PC-3 (cell line): ENCODE measurements at regions not wholly inside any gene's neighbourhood (a gene's known extent, or its start where the extent isn't known, plus 50 kb on each side); places are given as distances from the start of the nearest gene placed in this dataset.

Experiments used
- ATAC-seq: fragments of 200-7000 bp; cut with Tn5 transposase; 2 replicates; pipeline ENCODE4 v1.9.1; 2020; ENCODE audit warnings: mild to moderate bottlenecking, moderate library complexity
- BruUV-seq: library from RNA; stranded (reverse); fragments of 400-500 nt; replicated peaks from 2 replicates; lab custom pipeline; 2021; lab: Mats Ljungman, UMichigan
- CTCF ChIA-PET: fragments of 300-600 bp; sonication (Branson Sonifier 250); formaldehyde crosslinking; loops from one replicate; lab custom pipeline; 2022; ENCODE audit warnings: antibody characterized with exemption; lab: Charles Lee
- POLR2A ChIA-PET: fragments of 300-600 bp; sonication (Branson Sonifier 250); formaldehyde crosslinking; loops from one replicate; lab custom pipeline; 2022; ENCODE audit warnings: antibody characterized with exemption; ENCODE audit not compliant: unreplicated experiment; lab: Charles Lee
- DNase-seq: peaks from one replicate; pipeline ENCODE4 v3.0.0-alpha.2; 2015
- H2AFZ ChIP-seq: fragments of 300-600 bp; sonication (generic); 2 replicates; pipeline ENCODE4 v1.6.0; 2016; ENCODE audit warnings: antibody characterized with exemption, low read length
- H3F3A ChIP-seq: fragments of 300-600 bp; sonication (generic); one replicate; pipeline ENCODE4 v1.6.0; 2017; ENCODE audit warnings: antibody characterized with exemption, low read length, control low read depth, mild to moderate bottlenecking; ENCODE audit not compliant: unreplicated experiment
- H3K27ac ChIP-seq: fragments of 300-600 bp; sonication (generic); 2 replicates; pipeline ENCODE4 v1.5.1; 2016; ENCODE audit warnings: mild to moderate bottlenecking, low read length
- H3K27me3 ChIP-seq: fragments of 300-600 bp; sonication (generic); 2 replicates; pipeline ENCODE4 v1.6.1; 2016; ENCODE audit warnings: low read length, mixed read lengths
- H3K36me3 ChIP-seq: fragments of 300-600 bp; sonication (generic); 2 replicates; pipeline ENCODE4 v1.6.1; 2016; ENCODE audit warnings: low read depth, mixed run types, low read length, mixed read lengths
- H3K4me1 ChIP-seq: fragments of 300-600 bp; sonication (generic); 2 replicates; pipeline ENCODE4 v1.5.1; 2016; ENCODE audit warnings: low read length; ENCODE audit not compliant: insufficient read depth
- H3K4me2 ChIP-seq: fragments of 300-600 bp; sonication (generic); 2 replicates; pipeline ENCODE4 v1.6.0; 2016; ENCODE audit warnings: low read length
- H3K4me3 ChIP-seq: fragments of 300-600 bp; sonication (generic); 2 replicates; pipeline ENCODE4 v1.5.1; 2016; ENCODE audit warnings: mild to moderate bottlenecking, low read length, mixed read lengths
- H3K79me2 ChIP-seq: fragments of 300-600 bp; sonication (generic); 2 replicates; pipeline ENCODE4 v1.6.1; 2017; ENCODE audit warnings: low read length, mixed read lengths
- H3K9ac ChIP-seq: fragments of 300-600 bp; sonication (generic); 2 replicates; pipeline ENCODE4 v1.6.0; 2016; ENCODE audit warnings: mild to moderate bottlenecking, low read length
- H3K9me2 ChIP-seq: fragments of 300-600 bp; sonication (generic); replicated peaks from 2 replicates; pipeline ENCODE4 v1.6.1; 2016; ENCODE audit warnings: mixed run types, low read length, mixed read lengths
- H3K9me3 ChIP-seq: fragments of 300-600 bp; sonication (generic); 2 replicates; pipeline ENCODE4 v1.6.1; 2016; ENCODE audit warnings: low read length, mixed read lengths
- H4K20me1 ChIP-seq: fragments of 300-600 bp; sonication (generic); 2 replicates; pipeline ENCODE4 v1.6.1; 2016; ENCODE audit warnings: low read length, mixed read lengths
- EZH2 ChIP-seq: fragments of 300-600 bp; sonication (generic); IDR thresholded peaks from one replicate; pipeline ENCODE4 v1.6.1; 2017; ENCODE audit warnings: antibody characterized with exemption, mild to moderate bottlenecking, low read length; ENCODE audit not compliant: unreplicated experiment
- EZH2phosphoT487 ChIP-seq: fragments of 300-600 bp; sonication (generic); IDR thresholded peaks from 2 replicates; pipeline ENCODE4 v1.6.1; 2018; ENCODE audit warnings: mild to moderate bottlenecking, antibody characterized with exemption, low read length, borderline replicate concordance
- intact Hi-C: fragments of 100-400 bp; cut with micrococcal nuclease; formaldehyde crosslinking; loops from 2 replicates; pipeline ENCODE4 v1.9.0; 2023
- TF ChIP-seq, protein P1 (sequence below): fragments of 300-600 bp; sonication (generic); conservative IDR thresholded peaks from 2 replicates; pipeline ENCODE4 v1.5.1; 2017; ENCODE audit warnings: antibody characterized with exemption, low read depth, mild to moderate bottlenecking, low read length

GRCh38 chrX:7545564-7545963 lies 297.4 kb upstream of the VCX start:
- H3K27me3 ChIP-seq, result no peaks in the 10 kb centered on the region
- no peak for TF ChIP-seq EZH2
- TF ChIP-seq, protein P1, sequence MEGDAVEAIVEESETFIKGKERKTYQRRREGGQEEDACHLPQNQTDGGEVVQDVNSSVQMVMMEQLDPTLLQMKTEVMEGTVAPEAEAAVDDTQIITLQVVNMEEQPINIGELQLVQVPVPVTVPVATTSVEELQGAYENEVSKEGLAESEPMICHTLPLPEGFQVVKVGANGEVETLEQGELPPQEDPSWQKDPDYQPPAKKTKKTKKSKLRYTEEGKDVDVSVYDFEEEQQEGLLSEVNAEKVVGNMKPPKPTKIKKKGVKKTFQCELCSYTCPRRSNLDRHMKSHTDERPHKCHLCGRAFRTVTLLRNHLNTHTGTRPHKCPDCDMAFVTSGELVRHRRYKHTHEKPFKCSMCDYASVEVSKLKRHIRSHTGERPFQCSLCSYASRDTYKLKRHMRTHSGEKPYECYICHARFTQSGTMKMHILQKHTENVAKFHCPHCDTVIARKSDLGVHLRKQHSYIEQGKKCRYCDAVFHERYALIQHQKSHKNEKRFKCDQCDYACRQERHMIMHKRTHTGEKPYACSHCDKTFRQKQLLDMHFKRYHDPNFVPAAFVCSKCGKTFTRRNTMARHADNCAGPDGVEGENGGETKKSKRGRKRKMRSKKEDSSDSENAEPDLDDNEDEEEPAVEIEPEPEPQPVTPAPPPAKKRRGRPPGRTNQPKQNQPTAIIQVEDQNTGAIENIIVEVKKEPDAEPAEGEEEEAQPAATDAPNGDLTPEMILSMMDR, result no peak
- TF ChIP-seq EZH2phosphoT487, result no peak
- no peak overlapping the region for H2AFZ ChIP-seq
- no peaks in the 10 kb centered on the region for H3K9me2 ChIP-seq
- H3K27ac ChIP-seq, result no peak overlapping the region
- no peaks in the 10 kb centered on the region for H4K20me1 ChIP-seq
- intact Hi-C loops, result no loop called here
- BruUV-seq, result no TSS peak
- no peaks in the 10 kb centered on the region for H3K79me2 ChIP-seq
- H3F3A ChIP-seq, result no peaks in the 10 kb centered on the region
- ChIA-PET POLR2A (no interaction called here), CTCF (no interaction called here)
- no peaks in the 10 kb centered on the region for H3K9me3 ChIP-seq
- H3K4me3 ChIP-seq, result no peak overlapping the region
- no peak overlapping the region for H3K9ac ChIP-seq
- H3K36me3 ChIP-seq, result no peaks in the 10 kb centered on the region
- no peaks in the 10 kb centered on the region for H3K4me1 ChIP-seq
- H3K4me2 ChIP-seq, result no peak overlapping the region
- no peak for DNase-seq
- ATAC-seq, result no peak

- H3K4me1 ChIP-seq, result no peaks in the 10 kb centered on the region
- ATAC-seq (no peak), DNase-seq (no peak)
- no peaks in the 10 kb centered on the region for H3K79me2 ChIP-seq
- H3K9me3 ChIP-seq, result no peaks in the 10 kb centered on the region
- no peak overlapping the region for H2AFZ ChIP-seq
- H3K4me2 ChIP-seq, result no peak overlapping the region
- H3K9me2 ChIP-seq, result no peaks in the 10 kb centered on the region
- H4K20me1 ChIP-seq, result no peaks in the 10 kb centered on the region
- no TSS peak for BruUV-seq
- CTCF ChIA-PET, result no interaction called here
- intact Hi-C loops, result no loop called here
- no peaks in the 10 kb centered on the region for H3F3A ChIP-seq
- no peak overlapping the region for H3K9ac ChIP-seq
- POLR2A ChIA-PET, result no interaction called here
- H3K36me3 ChIP-seq, result no peaks in the 10 kb centered on the region
- H3K27ac ChIP-seq, result no peak overlapping the region
- no peak overlapping the region for H3K4me3 ChIP-seq
- TF ChIP-seq EZH2phosphoT487 (no peak), EZH2 (no peak)
- TF ChIP-seq, protein P1, result no peak
- no peaks in the 10 kb centered on the region for H3K27me3 ChIP-seq
Observed at GRCh38 chrX:7542587-7543380, 300.2 kb upstream of the VCX start.

DNA sequence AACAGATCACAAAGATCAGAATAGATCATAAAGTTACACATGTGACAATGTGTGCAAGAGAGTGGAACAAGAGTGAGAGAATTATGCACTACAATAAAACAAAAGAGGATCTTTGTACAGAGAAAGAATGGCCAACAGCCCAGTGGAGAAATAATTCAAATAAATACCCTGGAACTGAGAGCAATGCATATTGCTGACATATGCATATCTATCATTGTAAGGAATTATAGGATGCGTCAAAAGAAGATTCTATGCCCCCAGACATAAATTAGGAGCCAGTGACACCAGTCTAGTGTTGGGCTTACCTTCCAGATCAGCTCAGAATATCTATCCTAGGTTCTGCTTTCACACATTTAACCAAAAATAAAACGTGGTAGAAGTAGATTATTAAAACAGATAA lies 320.1 kb upstream of the VCX start:
- H4K20me1 ChIP-seq, result no peaks in the 10 kb centered on the region
- H3K9ac ChIP-seq, result no peak overlapping the region
- no peaks in the 10 kb centered on the region for H3K4me1 ChIP-seq
- no peak for TF ChIP-seq EZH2phosphoT487
- TF ChIP-seq, protein P1, result no peak
- no peak for TF ChIP-seq EZH2
- no peak overlapping the region for H3K27ac ChIP-seq
- no peak for DNase-seq
- H3K9me2 ChIP-seq, result no peaks in the 10 kb centered on the region
- no peaks in the 10 kb centered on the region for H3K9me3 ChIP-seq
- no TSS peak for BruUV-seq
- POLR2A ChIA-PET, result no interaction called here
- H3F3A ChIP-seq, result no peaks in the 10 kb centered on the region
- no peaks in the 10 kb centered on the region for H3K36me3 ChIP-seq
- CTCF ChIA-PET, result no interaction called here
- H2AFZ ChIP-seq, result no peak overlapping the region
- ATAC-seq, result no peak
- no peaks in the 10 kb centered on the region for H3K79me2 ChIP-seq
- H3K4me2 ChIP-seq, result no peak overlapping the region
- no peaks in the 10 kb centered on the region for H3K27me3 ChIP-seq
- intact Hi-C loops, result no loop called here
- no peak overlapping the region for H3K4me3 ChIP-seq
